ENCODE measurements at regions not wholly inside any gene's neighbourhood (a gene's known extent, or its start where the extent isn't known, plus 50 kb on each side); places are given as distances from the start of the nearest gene placed in this dataset.
"Not testable (repeated sequence)": the region's sequence is repeated elsewhere in the genome, so short reads cannot be mapped to it uniquely, and the experiment has no call there.

DNA sequence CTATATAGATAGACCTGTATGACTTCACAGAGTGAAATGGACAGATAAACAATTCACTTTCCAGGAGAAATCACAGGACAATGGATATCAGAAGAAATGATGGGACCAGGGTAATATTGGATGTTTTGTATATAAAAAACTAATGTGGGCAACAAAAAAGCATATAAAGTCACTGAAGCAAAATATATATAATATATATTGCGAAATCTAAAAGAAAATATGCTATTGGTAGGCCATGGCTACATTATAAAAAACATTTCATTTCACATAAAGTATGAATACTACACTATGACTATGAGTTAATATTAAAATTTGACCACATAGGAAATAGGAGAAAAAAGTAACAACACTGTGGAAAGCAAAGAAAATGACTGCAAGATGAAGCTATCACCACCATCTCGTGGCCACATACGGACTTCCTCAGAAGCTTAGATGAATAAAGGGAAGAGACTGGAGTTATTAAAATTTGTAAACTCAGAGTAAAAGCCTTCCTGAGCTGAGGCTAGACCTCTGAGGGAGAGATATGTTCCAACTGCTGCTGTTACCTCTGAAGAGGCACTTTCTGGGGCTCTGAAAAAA, 115.8 kb downstream of the SYT15B start:
- DNase-seq; intact Hi-C loops (cut with DNase I); ATAC-seq: not testable (repeated sequence)

DNA sequence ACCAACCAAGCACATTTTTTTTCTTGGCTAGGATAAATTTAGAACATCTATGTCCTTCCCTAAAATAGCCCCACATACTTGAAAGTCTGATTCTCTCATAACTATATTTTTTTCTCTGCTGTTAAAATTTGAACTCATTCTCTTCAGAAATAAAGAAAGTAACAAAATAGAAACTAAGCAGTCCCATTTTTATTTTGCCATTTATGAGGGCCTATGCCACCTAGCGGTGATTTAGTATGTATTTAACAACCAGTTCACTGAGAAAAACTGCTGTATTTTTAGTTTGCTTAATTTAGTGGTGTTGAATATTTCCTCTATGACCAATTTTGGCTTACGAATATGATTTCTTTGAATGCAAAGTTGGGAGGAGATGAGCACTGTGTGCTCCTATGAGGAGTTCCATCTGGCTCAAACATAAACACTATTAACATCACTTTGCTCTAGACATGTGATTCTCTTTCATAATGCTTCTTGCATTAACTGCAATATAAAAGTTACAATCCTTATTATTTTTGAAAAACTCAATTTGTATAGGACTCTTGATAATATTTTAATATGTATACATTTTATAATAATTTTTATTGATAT, 116.6 kb downstream of the SYT15B start:
- DNase-seq; intact Hi-C loops (cut with DNase I); ATAC-seq: not testable (repeated sequence)

DNA sequence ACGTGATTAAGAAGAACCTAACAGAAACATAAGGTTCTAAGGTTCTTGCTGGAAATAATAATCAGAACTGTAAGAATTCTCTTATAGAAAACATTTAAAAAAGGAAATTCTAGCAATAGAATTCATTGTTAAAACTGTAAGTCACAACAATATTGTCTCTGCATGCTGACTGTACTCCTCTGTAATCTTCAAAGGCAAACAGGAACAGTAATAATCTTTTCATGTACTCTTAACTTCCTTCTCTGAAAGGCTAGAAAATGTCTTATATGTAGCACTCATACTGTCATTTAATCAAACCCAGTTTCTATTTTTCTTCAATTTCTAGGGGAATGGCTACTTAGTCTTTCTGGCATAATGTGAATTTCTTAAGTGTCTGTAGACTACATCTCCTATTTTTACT, 103.5 kb upstream of the AGAP9 start:
- intact Hi-C loops (cut with DNase I); DNase-seq; ATAC-seq: not testable (repeated sequence)

DNA sequence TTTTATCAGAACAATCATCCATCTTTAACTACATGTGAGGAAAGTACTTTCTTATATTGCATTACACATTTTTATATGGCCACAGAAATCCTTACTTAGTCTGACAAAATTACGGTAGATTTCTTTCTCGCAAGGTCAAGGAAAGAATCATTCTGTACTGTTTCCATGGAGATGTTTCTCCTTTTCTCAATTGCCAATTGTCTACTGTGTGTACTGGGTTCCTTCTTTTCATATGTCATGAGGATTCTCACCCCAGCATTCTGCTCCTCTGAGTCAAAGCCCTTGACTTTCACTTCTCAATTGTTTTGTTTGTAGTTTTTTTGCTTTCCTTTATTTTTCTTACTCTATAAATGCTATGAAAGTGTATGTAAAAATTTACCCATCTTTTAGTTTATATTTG, 99.3 kb upstream of the AGAP9 start:
- intact Hi-C loops (cut with DNase I); DNase-seq; ATAC-seq: not testable (repeated sequence)

DNA sequence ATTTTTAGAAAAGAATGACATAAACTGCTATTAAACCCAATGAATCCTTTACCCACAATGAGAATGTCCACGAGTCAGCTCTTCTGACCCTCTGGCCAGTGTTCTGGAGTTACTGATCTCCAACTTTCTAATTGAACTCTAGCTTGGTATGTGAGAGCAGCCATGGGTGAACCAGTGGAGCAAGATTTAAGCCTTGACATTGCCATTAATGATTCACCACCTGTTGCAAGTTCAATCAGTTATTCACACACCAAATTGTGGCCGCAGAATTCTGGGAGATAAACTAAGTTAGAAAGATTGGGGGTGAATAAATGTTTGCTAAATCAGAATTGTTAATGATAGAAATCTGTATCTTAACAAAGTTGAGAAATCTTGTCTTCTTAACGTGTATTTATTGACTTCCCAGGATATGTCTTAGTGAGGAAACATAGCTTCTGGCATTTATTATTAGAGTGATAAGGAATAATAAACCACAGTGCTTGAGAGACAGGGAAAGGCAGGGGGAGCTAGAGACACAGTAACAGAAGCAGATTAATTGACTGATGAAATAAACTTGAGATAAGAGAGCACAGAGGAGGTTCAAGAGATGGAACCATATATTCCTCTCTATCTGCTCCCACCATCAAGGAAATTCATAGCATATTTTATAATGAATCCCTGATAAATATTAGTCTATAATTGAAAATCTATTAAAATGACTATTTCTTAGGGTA, 96.0 kb upstream of the AGAP9 start:
- DNase-seq; intact Hi-C loops (cut with DNase I); ATAC-seq: not testable (repeated sequence)

DNA sequence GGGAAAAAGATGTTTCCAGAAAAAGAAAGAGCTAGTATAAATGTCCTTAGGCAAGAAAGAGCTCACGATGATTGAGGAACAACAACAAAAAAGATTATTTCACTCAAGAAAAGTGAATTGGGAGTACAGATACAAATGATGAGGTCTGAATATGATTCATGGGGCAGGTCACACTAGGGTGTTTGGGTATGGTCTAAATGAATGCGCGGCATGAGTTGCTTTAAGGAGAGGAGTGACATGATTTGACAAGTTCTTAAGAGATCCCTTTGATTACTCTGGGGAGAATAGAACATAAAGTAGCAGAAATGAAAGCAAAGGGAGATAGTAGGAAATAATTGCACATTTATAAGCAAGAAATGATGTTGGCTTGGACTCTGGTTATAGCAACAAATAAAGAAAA, 85.9 kb upstream of the AGAP9 start:
- DNase-seq; intact Hi-C loops (cut with DNase I); ATAC-seq: not testable (repeated sequence)

DNA sequence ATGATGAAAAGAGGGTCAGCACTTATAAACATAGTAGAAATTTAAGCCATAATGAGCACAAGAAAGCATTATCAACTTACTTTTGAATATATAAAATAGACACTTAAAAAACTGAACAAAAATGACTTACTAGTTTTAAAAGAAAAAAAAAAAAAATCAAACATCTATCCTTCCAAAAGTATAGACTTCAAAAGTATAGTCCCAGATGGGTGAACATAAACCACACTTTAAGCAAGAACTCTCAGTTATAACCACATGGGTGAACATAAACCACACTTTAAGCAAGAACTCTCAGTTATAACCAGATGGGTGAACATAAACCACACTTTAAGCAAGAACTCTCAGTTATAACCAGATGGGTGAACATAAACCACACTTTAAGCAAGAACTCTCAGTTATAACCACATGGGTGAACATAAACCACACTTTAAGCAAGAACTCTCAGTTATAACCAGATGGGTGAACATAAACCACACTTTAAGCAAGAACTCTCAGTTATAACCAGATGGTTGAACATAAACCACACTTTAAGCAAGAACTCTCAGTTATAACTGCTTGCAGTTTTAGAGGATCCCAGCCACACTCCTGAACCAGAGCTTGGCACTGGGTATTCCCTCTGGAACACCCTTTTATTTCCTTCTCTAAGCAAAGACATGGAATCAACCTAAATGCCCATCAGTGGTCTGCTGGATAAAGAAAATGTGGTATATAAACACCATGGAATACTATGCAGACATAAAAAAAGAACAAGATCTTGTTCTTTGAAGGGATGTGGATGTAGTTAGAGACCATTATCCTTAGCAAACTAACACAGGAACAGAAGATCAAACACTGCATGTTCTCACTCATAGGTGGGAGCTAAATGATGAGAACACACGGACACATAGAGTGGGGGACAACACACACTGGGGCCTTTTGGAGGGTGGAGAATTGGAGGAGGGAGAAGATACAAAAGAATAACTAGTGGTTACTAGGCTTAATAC, 82.6 kb upstream of the AGAP9 start:
- ATAC-seq; DNase-seq; intact Hi-C loops (cut with DNase I): not testable (repeated sequence)

DNA sequence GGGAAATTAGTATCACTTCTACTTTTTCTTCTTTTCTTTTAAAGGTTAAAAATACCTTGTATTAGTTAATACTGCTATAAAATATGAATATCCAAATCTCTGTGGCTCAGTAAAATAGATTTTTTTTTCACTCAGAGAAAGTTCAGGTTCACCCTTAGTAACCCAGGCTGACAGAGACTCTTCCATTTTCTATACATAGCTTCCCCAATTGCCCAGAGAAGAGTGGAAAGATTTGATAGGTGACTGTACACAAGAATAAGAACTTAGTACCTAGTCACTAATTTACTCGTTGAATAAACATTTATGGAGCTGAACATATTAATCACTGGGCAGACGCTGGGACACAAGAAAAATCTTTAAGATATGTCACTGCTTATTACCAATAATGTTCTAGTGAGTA, 77.2 kb upstream of the AGAP9 start:
- intact Hi-C loops (cut with DNase I); DNase-seq; ATAC-seq: not testable (repeated sequence)

DNA sequence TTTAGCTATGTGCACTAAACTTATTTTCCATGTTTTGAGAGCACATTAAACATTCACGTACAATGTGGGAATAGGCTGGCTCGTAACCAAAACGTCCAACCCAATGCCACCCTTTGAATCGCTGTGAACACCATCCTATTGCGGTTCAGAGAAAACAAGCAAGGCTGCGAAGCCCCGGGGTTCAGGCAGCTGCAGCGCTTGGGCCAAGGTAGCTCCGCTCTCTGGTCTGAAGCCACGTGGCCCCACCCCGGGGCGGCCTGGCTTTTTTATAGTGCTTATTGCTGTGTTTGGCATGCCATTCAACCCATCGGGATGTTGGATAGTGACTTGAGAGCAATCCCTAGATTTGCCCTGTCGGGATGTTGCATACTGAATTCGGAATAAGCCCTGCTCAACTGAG, 76.7 kb upstream of the AGAP9 start:
- intact Hi-C loops (cut with DNase I); ATAC-seq; DNase-seq: not testable (repeated sequence)

DNA sequence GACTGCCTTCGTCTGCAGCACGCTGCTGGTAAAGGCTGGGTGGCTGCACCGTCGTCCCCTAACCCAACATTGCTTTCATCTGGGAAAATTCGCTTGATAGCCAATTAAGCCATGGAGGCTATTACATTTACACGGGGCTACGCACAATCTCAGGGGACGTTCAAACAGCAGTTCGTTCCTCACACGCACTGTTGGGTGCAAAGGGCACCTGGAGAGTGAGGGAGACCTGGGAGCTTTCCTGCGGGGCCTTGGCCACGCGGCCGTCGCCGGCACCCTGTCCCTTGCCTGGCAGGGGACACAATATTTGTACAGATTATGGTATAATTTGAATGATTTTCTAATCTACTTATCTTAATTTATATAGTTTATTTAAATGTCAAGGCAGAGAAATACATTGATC, 76.2 kb upstream of the AGAP9 start:
- DNase-seq; intact Hi-C loops (cut with DNase I); ATAC-seq: not testable (repeated sequence)

DNA sequence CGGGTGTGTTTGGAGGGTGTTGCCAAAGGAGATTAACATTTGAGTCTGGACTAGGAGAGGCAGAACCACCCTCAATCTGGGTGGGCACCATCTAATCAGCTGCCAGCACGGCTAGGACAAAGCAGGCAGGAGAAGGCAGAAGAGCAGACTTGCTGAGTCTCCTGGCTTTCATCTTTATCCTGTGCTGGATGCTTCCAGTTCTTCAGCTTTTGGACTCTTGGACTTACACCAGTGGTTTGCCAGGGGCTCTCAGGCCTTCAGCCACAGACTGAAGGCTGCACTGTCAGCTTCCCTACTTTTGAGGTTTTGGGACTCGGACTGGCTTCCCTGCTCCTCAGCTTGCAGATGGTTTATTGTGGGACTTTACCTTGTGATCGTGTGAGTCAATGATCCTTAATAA, 70.4 kb upstream of the AGAP9 start:
- intact Hi-C loops (cut with DNase I); ATAC-seq; DNase-seq: not testable (repeated sequence)

DNA sequence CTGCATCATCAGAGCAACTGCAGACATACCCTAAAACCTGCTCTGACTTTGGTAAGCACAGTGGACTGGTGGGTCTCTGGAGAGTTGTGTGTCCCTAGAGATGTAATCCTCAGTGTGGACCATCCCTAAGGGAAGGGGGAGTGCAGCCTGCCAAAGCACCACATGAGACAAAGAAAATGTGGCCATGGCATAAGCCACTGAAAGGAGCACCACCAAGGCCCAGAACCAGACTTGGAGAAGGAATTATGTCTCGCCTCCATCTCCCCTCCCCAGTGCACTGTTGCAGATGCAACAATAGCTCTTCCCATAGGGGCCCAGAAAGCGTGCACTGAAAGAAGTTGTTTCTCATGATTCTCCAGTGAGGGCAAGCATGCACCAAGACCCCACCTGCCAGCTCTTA, 69.7 kb upstream of the AGAP9 start:
- ATAC-seq; DNase-seq; intact Hi-C loops (cut with DNase I): not testable (repeated sequence)

DNA sequence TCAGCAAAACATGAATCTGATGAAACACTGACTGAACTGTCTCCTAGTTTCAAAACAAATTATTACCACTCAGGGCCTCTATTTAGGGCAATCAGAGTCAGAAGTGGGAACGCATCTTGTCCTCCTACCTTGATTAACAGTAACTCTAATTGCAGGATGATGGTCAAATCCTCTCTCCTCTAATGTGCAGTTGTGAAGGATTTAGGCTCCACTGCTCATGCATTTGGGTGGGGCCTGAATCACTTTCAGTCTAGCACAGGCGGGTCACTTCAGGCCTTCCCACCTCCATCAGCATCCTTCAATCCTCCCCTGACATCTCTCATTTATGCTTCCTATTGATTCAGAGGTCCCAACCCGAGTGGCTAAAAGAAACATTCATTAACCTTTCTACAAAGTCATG, 67.5 kb upstream of the AGAP9 start:
- DNase-seq; intact Hi-C loops (cut with DNase I); ATAC-seq: not testable (repeated sequence)

DNA sequence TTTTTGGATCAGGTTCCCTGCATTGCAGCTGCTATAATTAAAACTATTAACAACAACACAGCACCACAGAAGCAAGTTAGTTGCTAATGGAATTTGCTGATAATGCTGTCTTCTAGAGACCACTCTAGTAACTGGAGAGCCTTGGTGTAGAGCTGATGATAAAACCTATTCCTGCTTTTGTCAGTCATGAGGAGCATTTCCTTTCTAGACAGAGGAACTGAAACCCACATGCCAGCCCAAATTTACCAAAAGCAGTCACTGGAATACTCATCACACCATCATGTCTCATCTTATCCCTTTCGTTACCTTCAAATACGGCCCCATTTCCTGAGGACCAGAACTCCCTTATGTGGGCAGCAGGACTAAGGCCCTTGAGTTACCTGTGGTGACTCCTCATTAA, 67.1 kb upstream of the AGAP9 start:
- intact Hi-C loops (cut with DNase I); DNase-seq; ATAC-seq: not testable (repeated sequence)

DNA sequence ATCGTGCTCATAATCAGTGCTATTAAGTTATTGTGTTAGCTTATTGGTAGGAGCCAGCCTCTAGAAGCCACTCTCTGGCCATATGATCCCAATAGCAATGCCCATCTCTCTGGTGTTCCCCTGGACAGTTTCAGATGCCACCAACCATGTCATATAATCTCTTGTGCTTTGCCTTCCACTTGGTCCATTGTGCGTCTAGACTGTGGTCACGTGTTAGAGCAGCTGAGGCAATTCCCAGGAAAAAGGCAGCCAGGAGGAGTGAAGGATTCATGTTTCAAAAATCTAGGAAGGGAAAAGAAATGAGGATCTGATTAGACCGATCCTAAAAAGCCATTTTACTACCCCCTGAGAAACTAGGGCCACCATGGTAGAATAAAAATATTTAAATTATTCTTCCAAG, 58.6 kb upstream of the AGAP9 start:
- DNase-seq; intact Hi-C loops (cut with DNase I); ATAC-seq: not testable (repeated sequence)

DNA sequence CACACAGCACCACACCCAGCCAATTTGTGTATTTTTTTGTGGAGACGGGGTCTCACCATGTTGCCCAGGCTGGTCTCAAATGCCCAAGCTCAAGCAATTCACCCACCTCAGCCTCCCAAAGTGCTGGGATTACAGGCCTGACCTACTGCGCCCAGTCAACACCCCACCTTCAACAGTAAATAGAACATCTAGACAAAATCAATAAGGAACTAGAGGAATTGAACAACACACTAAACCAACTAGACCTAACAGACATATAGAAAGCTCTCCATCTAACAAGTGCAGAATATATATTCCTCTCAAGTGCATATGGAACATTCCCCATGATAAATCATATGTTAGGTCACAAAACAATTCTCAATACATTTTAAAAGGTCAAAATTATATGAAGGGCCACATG, 56.6 kb upstream of the AGAP9 start:
- ATAC-seq; DNase-seq; intact Hi-C loops (cut with DNase I): not testable (repeated sequence)

DNA sequence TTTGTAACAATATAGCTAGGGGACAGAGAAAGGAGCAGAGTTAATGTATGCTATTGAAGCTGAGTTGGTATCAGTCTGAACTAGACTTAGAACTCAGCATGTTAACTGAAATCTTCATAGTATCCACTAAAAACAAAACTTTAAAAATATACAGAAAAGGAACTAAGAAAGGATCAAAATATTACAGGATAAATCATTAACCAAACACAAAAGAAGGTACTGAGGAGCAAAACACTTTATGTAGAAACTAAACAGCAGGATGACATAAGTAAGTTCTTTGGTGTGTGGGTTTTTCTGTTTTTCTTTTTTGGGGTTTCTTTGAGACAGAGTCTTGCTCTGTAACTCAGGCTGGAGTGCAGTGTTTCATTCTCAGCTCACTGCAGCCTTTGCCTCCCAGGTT, 55.1 kb upstream of the AGAP9 start:
- ATAC-seq; intact Hi-C loops (cut with DNase I); DNase-seq: not testable (repeated sequence)

Data from left cardiac atrium (tissue), 4 donors.